Neural cell (in vitro differentiated cells): ENCODE measurements at regions not wholly inside any gene's neighbourhood (a gene's known extent, or its start where the extent isn't known, plus 50 kb on each side); places are given as distances from the start of the nearest gene placed in this dataset.

Source experiments
- EZH2 ChIP-seq: fragments of 200-600, 300-800 bp; shearing (Covaris generic), sonication (generic); IDR thresholded peaks from 2 replicates; pipeline ENCODE4 v1.6.1; 2014; ENCODE audit warnings: antibody characterized with exemption, low read length, borderline replicate concordance, mild to moderate bottlenecking; ENCODE audit not compliant: insufficient read depth, poor library complexity, severe bottlenecking
- RAD21 ChIP-seq: fragments of 450-650 bp; conservative IDR thresholded peaks from 2 replicates; pipeline ENCODE4 v1.6.1; 2014; ENCODE audit warnings: antibody characterized with exemption, mild to moderate bottlenecking, moderate library complexity
- TF ChIP-seq, protein P1 (sequence below): fragments of 450-650 bp; IDR thresholded peaks from 2 replicates; pipeline ENCODE4 v1.5.1; 2014; ENCODE audit warnings: antibody characterized with exemption, mild to moderate bottlenecking, moderate library complexity; ENCODE audit not compliant: poor library complexity, severe bottlenecking

GRCh38 chr2:3102081-3102921 is 275.3 kb downstream of the EIPR1 start:
- TF ChIP-seq, protein P1, sequence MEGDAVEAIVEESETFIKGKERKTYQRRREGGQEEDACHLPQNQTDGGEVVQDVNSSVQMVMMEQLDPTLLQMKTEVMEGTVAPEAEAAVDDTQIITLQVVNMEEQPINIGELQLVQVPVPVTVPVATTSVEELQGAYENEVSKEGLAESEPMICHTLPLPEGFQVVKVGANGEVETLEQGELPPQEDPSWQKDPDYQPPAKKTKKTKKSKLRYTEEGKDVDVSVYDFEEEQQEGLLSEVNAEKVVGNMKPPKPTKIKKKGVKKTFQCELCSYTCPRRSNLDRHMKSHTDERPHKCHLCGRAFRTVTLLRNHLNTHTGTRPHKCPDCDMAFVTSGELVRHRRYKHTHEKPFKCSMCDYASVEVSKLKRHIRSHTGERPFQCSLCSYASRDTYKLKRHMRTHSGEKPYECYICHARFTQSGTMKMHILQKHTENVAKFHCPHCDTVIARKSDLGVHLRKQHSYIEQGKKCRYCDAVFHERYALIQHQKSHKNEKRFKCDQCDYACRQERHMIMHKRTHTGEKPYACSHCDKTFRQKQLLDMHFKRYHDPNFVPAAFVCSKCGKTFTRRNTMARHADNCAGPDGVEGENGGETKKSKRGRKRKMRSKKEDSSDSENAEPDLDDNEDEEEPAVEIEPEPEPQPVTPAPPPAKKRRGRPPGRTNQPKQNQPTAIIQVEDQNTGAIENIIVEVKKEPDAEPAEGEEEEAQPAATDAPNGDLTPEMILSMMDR = no peak
- TF ChIP-seq RAD21 (no peak), EZH2 (no peak)
